ENCODE measurements at regions not wholly inside any gene's neighbourhood (a gene's known extent, or its start where the extent isn't known, plus 50 kb on each side); places are given as distances from the start of the nearest gene placed in this dataset.

GRCh38 chr6:130303431-130303830 lies 62.4 kb upstream of the TMEM200A start:
- H3K9me3 Mint-ChIP-seq, result peaks cover 11% of the 10 kb centered on the region
- no peak for DNase-seq (ENCODE audit: low read depth, low spot score)
- no peak overlapping the region for H3K27ac Mint-ChIP-seq (ENCODE audit: unreplicated experiment)
- no peaks in the 10 kb centered on the region for H3K4me1 Mint-ChIP-seq
- H3K27me3 Mint-ChIP-seq (ENCODE audit: low read depth), result no peaks in the 10 kb centered on the region
- no peaks in the 10 kb centered on the region for H3K36me3 Mint-ChIP-seq (ENCODE audit: low read depth)
- TF ChIP-seq CTCF (conservative IDR thresholded peaks at IDR 0.05), result no peak
- no peak overlapping the region for H3K4me3 Mint-ChIP-seq

- H3K4me1 Mint-ChIP-seq, result no peaks in the 10 kb centered on the region
- H3K9me3 Mint-ChIP-seq, result peaks cover 16% of the 10 kb centered on the region
- H3K27me3 Mint-ChIP-seq (ENCODE audit: low read depth), result no peaks in the 10 kb centered on the region
- no peaks in the 10 kb centered on the region for H3K36me3 Mint-ChIP-seq (ENCODE audit: low read depth)
- H3K4me3 Mint-ChIP-seq, result no peak overlapping the region
- TF ChIP-seq CTCF (conservative IDR thresholded peaks at IDR 0.05), result no peak
- no peak overlapping the region for H3K27ac Mint-ChIP-seq (ENCODE audit: unreplicated experiment)
- DNase-seq (ENCODE audit: low read depth, low spot score), result no peak
These were observed 67.6 kb upstream of the TMEM200A start for GRCh38 chr6:130298258-130298657.

- Mint-ChIP-seq H3K36me3 (ENCODE audit: low read depth) (no peaks in the 10 kb centered on the region), H3K4me3 (no peak overlapping the region), H3K27me3 (ENCODE audit: low read depth) (no peaks in the 10 kb centered on the region), H3K4me1 (no peaks in the 10 kb centered on the region), H3K9me3 (peaks cover 13% of the 10 kb centered on the region), H3K27ac (ENCODE audit: unreplicated experiment) (no peak overlapping the region)
- DNase-seq (ENCODE audit: low read depth, low spot score), result no peak
- no peak for TF ChIP-seq CTCF (conservative IDR thresholded peaks at IDR 0.05)
These were observed 69.0 kb upstream of the TMEM200A start for GRCh38 chr6:130296854-130297253.

- H3K27me3 Mint-ChIP-seq (ENCODE audit: low read depth), result no peaks in the 10 kb centered on the region
- no peak overlapping the region for H3K27ac Mint-ChIP-seq (ENCODE audit: unreplicated experiment)
- H3K4me1 Mint-ChIP-seq, result no peaks in the 10 kb centered on the region
- H3K36me3 Mint-ChIP-seq (ENCODE audit: low read depth), result no peaks in the 10 kb centered on the region
- H3K4me3 Mint-ChIP-seq, result no peak overlapping the region
- DNase-seq (ENCODE audit: low read depth, low spot score), result peak; percentile 5
- TF ChIP-seq CTCF (conservative IDR thresholded peaks at IDR 0.05), result peak; percentile 63
- peaks cover 9% of the 10 kb centered on the region for H3K9me3 Mint-ChIP-seq
These were observed 71.0 kb upstream of the SAMD3 start for GRCh38 chr6:130293800-130294199.

GRCh38 chr6:130288065-130288464 lies 65.3 kb upstream of the SAMD3 start:
- H3K27ac Mint-ChIP-seq (ENCODE audit: unreplicated experiment), result no peak overlapping the region
- no peaks in the 10 kb centered on the region for H3K27me3 Mint-ChIP-seq (ENCODE audit: low read depth)
- no peak overlapping the region for H3K4me3 Mint-ChIP-seq
- TF ChIP-seq CTCF (conservative IDR thresholded peaks at IDR 0.05), result no peak
- no peak for DNase-seq (ENCODE audit: low read depth, low spot score)
- H3K9me3 Mint-ChIP-seq, result no peaks in the 10 kb centered on the region
- no peaks in the 10 kb centered on the region for H3K36me3 Mint-ChIP-seq (ENCODE audit: low read depth)
- no peaks in the 10 kb centered on the region for H3K4me1 Mint-ChIP-seq
